SHP77 (cell line): ENCODE measurements at regions not wholly inside any gene's neighbourhood (a gene's known extent, or its start where the extent isn't known, plus 50 kb on each side); places are given as distances from the start of the nearest gene placed in this dataset.
"Not testable (repeated sequence)": the region's sequence is repeated elsewhere in the genome, so short reads cannot be mapped to it uniquely, and the experiment has no call there.

ENCODE experiments used
- DNase-seq, 2 experiments: peaks; one replicate each; lab custom pipeline; 2025; lab: John Stamatoyannopoulos, UW

- DNase-seq: no peak
Measured at GRCh38 chr17:72472106-72472505, 351.3 kb downstream of the SOX9 start.

GRCh38 chr17:72472853-72473390 lies 352.1 kb downstream of the SOX9 start:
- not testable (repeated sequence) for DNase-seq

- no peak for DNase-seq
Measured at GRCh38 chr17:72474243-72474642, 353.4 kb downstream of the SOX9 start.

- DNase-seq: no peak
Measured at GRCh38 chr17:72474719-72475477, 354.1 kb downstream of the SOX9 start.

GRCh38 chr17:72476134-72476533 lies 355.3 kb downstream of the SOX9 start:
- DNase-seq: no peak

- DNase-seq: no peak
Measured at GRCh38 chr17:72476575-72476986, 355.8 kb downstream of the SOX9 start.

GRCh38 chr17:72477491-72477890 lies 356.7 kb downstream of the SOX9 start:
- DNase-seq: no peak

- DNase-seq: no peak
Measured at GRCh38 chr17:72479113-72479512, 358.3 kb downstream of the SOX9 start.

GRCh38 chr17:72481572-72481971 lies 360.8 kb downstream of the SOX9 start:
- no peak for DNase-seq

GRCh38 chr17:72485596-72485995 lies 364.8 kb downstream of the SOX9 start:
- no peak for DNase-seq

GRCh38 chr17:72486806-72487205 lies 366.0 kb downstream of the SOX9 start:
- DNase-seq: no peak

- DNase-seq: no peak
Measured at GRCh38 chr17:72487731-72488494, 367.1 kb downstream of the SOX9 start.

GRCh38 chr17:72488555-72489271 lies 367.9 kb downstream of the SOX9 start:
- DNase-seq: no peak

GRCh38 chr17:72489272-72489641 lies 368.4 kb downstream of the SOX9 start:
- no peak for DNase-seq

- no peak for DNase-seq
Measured at GRCh38 chr17:72491102-72491501, 370.3 kb downstream of the SOX9 start.

GRCh38 chr17:72492494-72492893 lies 371.7 kb downstream of the SOX9 start:
- no peak for DNase-seq

GRCh38 chr17:72492941-72493340 lies 372.1 kb downstream of the SOX9 start:
- DNase-seq: no peak

GRCh38 chr17:72494566-72494965 lies 373.7 kb downstream of the SOX9 start:
- no peak for DNase-seq

- no peak for DNase-seq
Measured at GRCh38 chr17:72496461-72496860, 375.6 kb downstream of the SOX9 start.

- no peak for DNase-seq
Measured at GRCh38 chr17:72497915-72498314, 377.1 kb downstream of the SOX9 start.

- no peak for DNase-seq
Measured at GRCh38 chr17:72498364-72499210, 377.8 kb downstream of the SOX9 start.
